ENCODE measurements at regions not wholly inside any gene's neighbourhood (a gene's known extent, or its start where the extent isn't known, plus 50 kb on each side); places are given as distances from the start of the nearest gene placed in this dataset.
"Not testable (repeated sequence)": the region's sequence is repeated elsewhere in the genome, so short reads cannot be mapped to it uniquely, and the experiment has no call there.

DNA sequence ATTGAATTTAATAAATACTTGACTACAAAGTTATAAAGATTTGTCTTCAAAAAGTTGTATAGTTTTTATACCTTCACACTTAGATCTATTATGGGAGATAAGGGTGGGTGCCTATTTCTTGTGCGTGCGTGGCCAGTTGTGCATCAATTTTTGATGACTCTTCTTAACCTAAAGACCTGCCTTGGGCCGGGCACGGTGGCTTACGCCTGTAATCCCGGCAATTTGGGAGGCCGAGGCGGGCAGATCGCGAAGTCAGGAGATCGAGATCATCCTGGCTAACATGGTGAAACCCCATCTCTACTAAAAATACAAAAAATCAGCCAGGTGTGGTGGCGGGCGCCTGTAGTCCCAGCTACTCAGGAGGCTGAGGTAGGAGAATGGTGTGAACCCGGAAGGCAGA is 830.1 kb downstream of the BRD1 start:
- H3K9me3 ChIP-seq (ENCODE audit: control insufficient read depth in 2 of 2, low read length in 2 of 2); H3K9ac ChIP-seq (ENCODE audit: low read depth in 1 of 2, low read length in 2 of 2); H3K27me3 ChIP-seq (ENCODE audit: control insufficient read depth in 2 of 2, insufficient read depth in 2 of 2, low read length in 2 of 2); H3K36me3 ChIP-seq (ENCODE audit: control insufficient read depth in 2 of 2, insufficient read depth in 2 of 2, low read length in 2 of 2); H3K27ac ChIP-seq (ENCODE audit: low read depth in 2 of 2, low read length in 2 of 2); H3K4me1 ChIP-seq (ENCODE audit: control insufficient read depth in 2 of 2, insufficient read depth in 2 of 2, low read length in 2 of 2); H3K4me3 ChIP-seq (ENCODE audit: low read length in 2 of 2): not testable (repeated sequence)

DNA sequence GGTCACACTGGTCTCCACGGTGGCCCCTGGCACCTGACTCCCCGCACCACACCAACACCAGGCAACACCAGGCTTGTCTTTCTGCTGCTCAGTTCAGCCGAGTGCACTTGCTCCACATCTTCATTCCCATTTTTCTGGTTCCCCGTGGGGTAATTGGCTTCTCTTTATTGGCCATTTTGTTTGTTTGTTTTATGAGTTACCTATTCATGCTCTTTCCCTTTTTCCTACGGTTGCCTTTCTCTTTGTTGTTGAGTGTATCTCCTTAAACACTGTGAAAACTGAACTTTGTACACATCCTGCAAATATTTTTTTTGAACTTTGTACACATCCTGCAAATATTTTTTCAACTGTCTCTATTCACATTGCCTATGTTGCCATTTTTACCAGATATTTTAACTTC is 834.0 kb downstream of the BRD1 start:
- Histone ChIP-seq H3K36me3 (ENCODE audit: control insufficient read depth in 2 of 2, insufficient read depth in 2 of 2, low read length in 2 of 2) (no peaks in the 10 kb centered on the region), H3K9ac (ENCODE audit: low read depth in 1 of 2, low read length in 2 of 2) (no peak overlapping the region), H3K9me3 (ENCODE audit: control insufficient read depth in 2 of 2, low read length in 2 of 2) (no peaks in the 10 kb centered on the region), H3K27me3 (ENCODE audit: control insufficient read depth in 2 of 2, insufficient read depth in 2 of 2, low read length in 2 of 2) (no peaks in the 10 kb centered on the region), H3K27ac (ENCODE audit: low read depth in 2 of 2, low read length in 2 of 2) (no peak overlapping the region), H3K4me1 (ENCODE audit: control insufficient read depth in 2 of 2, insufficient read depth in 2 of 2, low read length in 2 of 2) (no peaks in the 10 kb centered on the region), H3K4me3 (ENCODE audit: low read length in 2 of 2) (no peak overlapping the region)

DNA sequence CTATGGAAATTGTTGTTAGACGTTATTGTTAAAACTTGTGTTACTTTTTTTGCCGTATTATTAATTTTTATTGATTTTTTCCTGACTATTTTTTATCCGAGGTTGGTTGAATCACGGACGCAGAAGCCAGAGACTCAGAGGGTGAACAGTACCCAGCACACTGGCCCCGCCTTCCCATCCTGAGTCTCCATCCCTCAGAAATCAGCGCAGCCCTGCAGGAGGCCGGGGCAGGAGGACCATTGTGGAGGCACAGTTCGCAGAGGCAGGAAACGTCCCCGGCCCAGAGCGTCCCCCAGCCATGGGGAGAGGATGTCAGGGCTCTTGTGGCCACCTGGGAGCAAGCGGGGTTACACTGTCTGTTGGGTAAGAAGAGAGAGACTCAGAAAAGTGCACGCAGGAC is 843.0 kb downstream of the BRD1 start:
- Histone ChIP-seq H3K4me3 (ENCODE audit: low read length in 2 of 2) (no peak overlapping the region), H3K9me3 (ENCODE audit: control insufficient read depth in 2 of 2, low read length in 2 of 2) (no peaks in the 10 kb centered on the region), H3K27ac (ENCODE audit: low read depth in 2 of 2, low read length in 2 of 2) (no peak overlapping the region), H3K9ac (ENCODE audit: low read depth in 1 of 2, low read length in 2 of 2) (no peak overlapping the region), H3K36me3 (ENCODE audit: control insufficient read depth in 2 of 2, insufficient read depth in 2 of 2, low read length in 2 of 2) (no peaks in the 10 kb centered on the region), H3K27me3 (ENCODE audit: control insufficient read depth in 2 of 2, insufficient read depth in 2 of 2, low read length in 2 of 2) (no peaks in the 10 kb centered on the region), H3K4me1 (ENCODE audit: control insufficient read depth in 2 of 2, insufficient read depth in 2 of 2, low read length in 2 of 2) (no peaks in the 10 kb centered on the region)

DNA sequence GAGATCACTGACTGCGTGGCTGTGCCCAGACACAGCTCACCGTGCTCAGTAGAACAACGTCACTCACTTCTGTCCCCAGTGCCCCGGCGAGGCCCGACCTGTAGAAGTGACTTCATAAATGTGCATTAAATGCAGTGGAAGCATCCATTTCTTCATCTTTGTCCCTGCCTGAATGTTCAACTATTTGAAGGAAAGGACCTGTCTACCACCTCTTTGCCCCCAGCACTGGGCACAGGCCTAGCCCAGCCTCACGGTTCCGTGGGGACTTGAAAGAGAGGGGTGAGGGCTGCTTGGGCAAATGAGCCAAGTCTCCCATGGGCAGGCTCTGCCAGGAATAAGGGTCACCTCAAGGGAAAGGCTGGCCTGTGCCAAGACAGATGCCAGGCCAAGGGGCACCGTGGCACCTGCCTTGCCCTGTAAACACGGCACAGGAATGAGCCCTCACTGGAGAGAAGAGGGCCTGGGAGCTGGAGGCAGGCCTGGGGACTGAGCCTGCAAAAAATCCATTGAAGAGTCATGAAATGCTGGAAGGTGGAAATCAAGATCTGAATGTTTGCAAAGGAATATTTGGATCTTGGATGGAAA is 845.3 kb downstream of the BRD1 start:
- Histone ChIP-seq H3K9ac (ENCODE audit: low read depth in 1 of 2, low read length in 2 of 2) (no peak overlapping the region), H3K27me3 (ENCODE audit: control insufficient read depth in 2 of 2, insufficient read depth in 2 of 2, low read length in 2 of 2) (no peaks in the 10 kb centered on the region), H3K36me3 (ENCODE audit: control insufficient read depth in 2 of 2, insufficient read depth in 2 of 2, low read length in 2 of 2) (no peaks in the 10 kb centered on the region), H3K9me3 (ENCODE audit: control insufficient read depth in 2 of 2, low read length in 2 of 2) (no peaks in the 10 kb centered on the region), H3K4me3 (ENCODE audit: low read length in 2 of 2) (no peak overlapping the region), H3K27ac (ENCODE audit: low read depth in 2 of 2, low read length in 2 of 2) (no peak overlapping the region), H3K4me1 (ENCODE audit: control insufficient read depth in 2 of 2, insufficient read depth in 2 of 2, low read length in 2 of 2) (no peaks in the 10 kb centered on the region)

DNA sequence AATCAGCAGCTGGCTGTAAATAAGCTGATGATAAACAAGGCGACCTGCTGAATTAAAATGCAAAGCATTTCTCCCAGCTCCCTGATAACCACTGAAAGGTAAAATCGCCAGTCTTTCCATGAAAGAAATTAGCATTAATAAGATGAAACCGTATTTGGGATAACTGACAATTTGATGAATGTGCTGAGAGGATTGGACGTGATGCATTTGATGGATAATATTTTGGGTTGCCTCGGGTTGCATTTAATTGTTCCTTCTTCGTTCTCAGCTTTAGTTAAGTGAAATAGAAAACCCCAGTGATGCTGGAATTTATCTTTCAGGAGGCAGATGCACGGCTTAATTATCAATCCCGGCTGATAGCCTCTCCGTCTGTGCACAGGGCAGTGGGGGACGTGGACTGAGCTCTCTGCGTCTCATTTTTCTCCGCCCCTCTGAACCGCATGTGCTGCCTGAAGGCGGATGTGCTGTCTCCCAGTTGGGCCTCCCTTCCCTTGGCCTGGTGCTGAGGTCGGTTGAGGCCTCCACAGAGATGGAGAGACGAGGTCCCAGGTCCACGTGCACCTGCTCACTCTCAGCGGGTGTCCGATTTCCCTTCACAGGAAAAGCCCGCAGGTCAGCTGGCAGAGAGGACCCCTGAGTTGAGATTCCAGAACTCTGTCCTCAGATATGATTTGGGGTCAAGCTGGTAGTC is 846.2 kb downstream of the BRD1 start:
- Histone ChIP-seq H3K27me3 (ENCODE audit: control insufficient read depth in 2 of 2, insufficient read depth in 2 of 2, low read length in 2 of 2) (no peaks in the 10 kb centered on the region), H3K27ac (ENCODE audit: low read depth in 2 of 2, low read length in 2 of 2) (no peak overlapping the region), H3K4me3 (ENCODE audit: low read length in 2 of 2) (no peak overlapping the region), H3K9me3 (ENCODE audit: control insufficient read depth in 2 of 2, low read length in 2 of 2) (no peaks in the 10 kb centered on the region), H3K9ac (ENCODE audit: low read depth in 1 of 2, low read length in 2 of 2) (no peak overlapping the region), H3K36me3 (ENCODE audit: control insufficient read depth in 2 of 2, insufficient read depth in 2 of 2, low read length in 2 of 2) (no peaks in the 10 kb centered on the region), H3K4me1 (ENCODE audit: control insufficient read depth in 2 of 2, insufficient read depth in 2 of 2, low read length in 2 of 2) (no peaks in the 10 kb centered on the region)

DNA sequence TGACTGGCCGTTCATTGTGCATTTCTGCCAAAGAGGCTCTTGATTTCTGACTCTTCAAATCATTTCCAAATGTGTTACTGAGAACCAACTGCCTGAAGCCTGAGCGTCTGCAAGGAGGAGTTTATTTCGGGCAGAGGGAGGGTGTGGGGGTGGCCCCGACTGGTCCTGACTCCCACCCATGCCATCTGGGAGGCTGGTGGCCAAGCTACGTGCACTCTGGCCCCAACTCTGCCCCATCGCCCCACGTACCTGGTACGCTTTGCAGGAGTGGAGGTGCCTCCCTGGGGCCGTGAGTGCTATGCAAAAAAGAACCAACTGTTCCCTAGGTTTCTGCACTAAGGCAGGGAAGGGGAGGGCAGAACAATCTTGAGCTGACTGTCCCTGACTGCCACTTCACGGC is 846.8 kb downstream of the BRD1 start:
- H3K27ac ChIP-seq (ENCODE audit: low read depth in 2 of 2, low read length in 2 of 2), result no peak overlapping the region
- H3K4me3 ChIP-seq (ENCODE audit: low read length in 2 of 2), result no peak overlapping the region
- H3K9me3 ChIP-seq (ENCODE audit: control insufficient read depth in 2 of 2, low read length in 2 of 2), result no peaks in the 10 kb centered on the region
- H3K9ac ChIP-seq (ENCODE audit: low read depth in 1 of 2, low read length in 2 of 2), result no peak overlapping the region
- no peaks in the 10 kb centered on the region for H3K36me3 ChIP-seq (ENCODE audit: control insufficient read depth in 2 of 2, insufficient read depth in 2 of 2, low read length in 2 of 2)
- no peaks in the 10 kb centered on the region for H3K27me3 ChIP-seq (ENCODE audit: control insufficient read depth in 2 of 2, insufficient read depth in 2 of 2, low read length in 2 of 2)
- H3K4me1 ChIP-seq (ENCODE audit: control insufficient read depth in 2 of 2, insufficient read depth in 2 of 2, low read length in 2 of 2), result no peaks in the 10 kb centered on the region

DNA sequence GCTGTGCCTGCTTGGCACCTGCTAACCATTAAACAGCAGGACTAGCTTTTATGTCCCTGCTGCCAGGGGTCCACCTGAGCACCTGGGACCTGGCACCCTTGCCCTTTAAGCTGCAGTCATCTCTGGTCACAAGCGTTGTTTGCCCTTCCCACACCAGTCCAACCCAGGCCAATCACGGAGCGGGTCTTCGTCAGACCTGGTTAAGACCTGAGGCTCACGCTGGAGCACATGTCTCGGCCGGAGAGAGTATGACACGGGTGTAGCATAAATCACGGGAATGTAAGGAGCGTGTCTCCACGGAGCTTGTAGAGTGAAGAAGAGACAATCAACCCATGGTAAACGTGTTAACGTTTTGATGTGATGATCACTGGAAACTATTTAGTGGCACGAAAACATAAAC is 847.3 kb downstream of the BRD1 start:
- H3K27ac ChIP-seq (ENCODE audit: low read depth in 2 of 2, low read length in 2 of 2), result no peak overlapping the region
- H3K4me1 ChIP-seq (ENCODE audit: control insufficient read depth in 2 of 2, insufficient read depth in 2 of 2, low read length in 2 of 2), result no peaks in the 10 kb centered on the region
- no peaks in the 10 kb centered on the region for H3K9me3 ChIP-seq (ENCODE audit: control insufficient read depth in 2 of 2, low read length in 2 of 2)
- H3K9ac ChIP-seq (ENCODE audit: low read depth in 1 of 2, low read length in 2 of 2), result no peak overlapping the region
- H3K36me3 ChIP-seq (ENCODE audit: control insufficient read depth in 2 of 2, insufficient read depth in 2 of 2, low read length in 2 of 2), result no peaks in the 10 kb centered on the region
- no peak overlapping the region for H3K4me3 ChIP-seq (ENCODE audit: low read length in 2 of 2)
- no peaks in the 10 kb centered on the region for H3K27me3 ChIP-seq (ENCODE audit: control insufficient read depth in 2 of 2, insufficient read depth in 2 of 2, low read length in 2 of 2)

DNA sequence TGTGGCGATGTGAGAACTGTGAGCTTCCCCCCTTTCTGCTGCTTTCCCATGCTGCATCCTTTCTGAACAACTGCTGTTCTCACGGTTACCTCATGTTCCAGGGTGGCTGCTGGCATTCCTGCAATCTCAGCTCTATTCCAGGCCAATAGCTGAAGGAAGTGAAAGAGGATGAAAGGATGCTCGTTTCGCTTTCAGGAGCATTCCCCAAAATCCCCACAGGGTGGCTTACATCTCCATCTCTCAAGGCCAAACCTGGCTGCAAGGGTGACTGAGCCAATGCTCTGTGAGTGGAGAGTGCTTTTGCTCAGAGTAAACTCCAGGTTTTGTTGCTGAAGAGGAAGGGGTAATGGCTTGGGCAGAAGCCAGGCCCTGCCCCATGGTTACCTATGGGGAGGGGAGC is 848.2 kb downstream of the BRD1 start:
- H3K27me3 ChIP-seq (ENCODE audit: control insufficient read depth in 2 of 2, insufficient read depth in 2 of 2, low read length in 2 of 2), result no peaks in the 10 kb centered on the region
- no peak overlapping the region for H3K27ac ChIP-seq (ENCODE audit: low read depth in 2 of 2, low read length in 2 of 2)
- H3K9ac ChIP-seq (ENCODE audit: low read depth in 1 of 2, low read length in 2 of 2), result no peak overlapping the region
- no peak overlapping the region for H3K4me3 ChIP-seq (ENCODE audit: low read length in 2 of 2)
- no peaks in the 10 kb centered on the region for H3K4me1 ChIP-seq (ENCODE audit: control insufficient read depth in 2 of 2, insufficient read depth in 2 of 2, low read length in 2 of 2)
- H3K36me3 ChIP-seq (ENCODE audit: control insufficient read depth in 2 of 2, insufficient read depth in 2 of 2, low read length in 2 of 2), result no peaks in the 10 kb centered on the region
- no peaks in the 10 kb centered on the region for H3K9me3 ChIP-seq (ENCODE audit: control insufficient read depth in 2 of 2, low read length in 2 of 2)

DNA sequence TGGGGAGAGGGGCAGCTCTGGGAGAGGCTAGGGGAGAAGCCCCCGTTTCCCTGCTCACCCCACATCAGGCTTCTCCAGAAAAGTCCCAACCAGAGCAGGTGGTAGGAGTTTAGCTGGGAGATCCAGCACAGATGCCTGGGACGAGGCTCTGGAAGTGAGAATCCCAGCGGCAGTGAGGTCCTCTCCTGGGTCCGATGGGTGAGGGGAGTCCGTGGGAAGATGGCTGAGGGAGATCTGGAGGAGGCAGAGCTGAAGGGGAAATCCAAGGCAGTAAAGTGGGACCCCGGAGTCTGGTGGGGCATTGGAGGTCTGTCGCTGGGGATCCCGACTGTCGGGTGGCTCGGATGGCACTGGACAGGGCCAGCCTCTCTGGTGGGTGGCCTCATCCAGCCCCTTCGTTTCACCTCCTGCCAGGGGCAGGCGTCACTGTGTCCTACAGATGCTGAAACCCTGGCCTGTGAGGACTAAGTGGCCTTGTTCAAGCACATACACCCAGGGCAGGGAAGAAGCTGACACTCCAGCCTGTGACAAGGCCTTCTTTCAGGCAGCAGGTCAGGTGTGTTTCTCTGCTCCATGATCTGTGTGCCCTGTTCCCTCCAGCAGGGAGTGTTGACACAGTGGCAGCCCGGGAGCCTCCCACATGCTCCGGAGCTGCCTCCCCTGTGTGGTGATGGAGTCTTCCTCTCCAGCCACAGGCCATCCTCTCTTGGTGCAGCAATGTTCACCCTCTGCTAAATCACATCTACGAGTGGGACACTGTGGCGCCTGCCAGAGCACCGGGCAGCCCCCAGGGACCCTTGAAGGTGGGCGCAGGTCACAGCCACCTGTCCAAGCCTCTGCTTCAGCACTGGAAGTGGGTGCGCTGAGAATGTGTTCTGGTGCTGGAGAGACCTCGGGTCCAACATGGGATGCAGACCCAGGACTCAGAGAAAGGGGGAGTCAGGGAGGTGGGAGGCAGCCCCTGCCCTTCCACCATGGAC is 850.8 kb downstream of the BRD1 start:
- no peaks in the 10 kb centered on the region for H3K27me3 ChIP-seq (ENCODE audit: control insufficient read depth in 2 of 2, insufficient read depth in 2 of 2, low read length in 2 of 2)
- no peaks in the 10 kb centered on the region for H3K36me3 ChIP-seq (ENCODE audit: control insufficient read depth in 2 of 2, insufficient read depth in 2 of 2, low read length in 2 of 2)
- no peaks in the 10 kb centered on the region for H3K9me3 ChIP-seq (ENCODE audit: control insufficient read depth in 2 of 2, low read length in 2 of 2)
- H3K4me1 ChIP-seq (ENCODE audit: control insufficient read depth in 2 of 2, insufficient read depth in 2 of 2, low read length in 2 of 2), result no peaks in the 10 kb centered on the region
- H3K9ac ChIP-seq (ENCODE audit: low read depth in 1 of 2, low read length in 2 of 2), result no peak overlapping the region
- H3K4me3 ChIP-seq (ENCODE audit: low read length in 2 of 2), result no peak overlapping the region
- H3K27ac ChIP-seq (ENCODE audit: low read depth in 2 of 2, low read length in 2 of 2), result no peak overlapping the region

DNA sequence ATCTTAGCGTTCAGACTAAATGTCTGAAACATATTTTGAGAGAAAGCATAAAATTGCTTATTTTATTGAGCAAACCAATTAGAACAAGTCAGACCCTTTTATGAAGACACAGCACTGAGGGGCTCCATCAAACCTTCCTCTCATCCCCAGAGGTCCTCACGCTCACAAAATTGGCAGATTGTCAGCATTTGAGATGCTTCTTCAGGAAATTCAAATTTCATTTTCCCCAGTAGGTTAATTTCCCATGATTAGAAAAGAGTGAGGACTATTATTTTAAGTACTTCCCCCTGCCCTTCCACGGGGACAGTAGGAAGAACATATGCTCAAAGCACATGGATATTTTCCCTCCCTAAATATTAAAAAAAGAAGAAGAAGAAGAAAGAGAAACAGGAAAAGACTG is 851.8 kb downstream of the BRD1 start:
- H3K4me1 ChIP-seq (ENCODE audit: control insufficient read depth in 2 of 2, insufficient read depth in 2 of 2, low read length in 2 of 2), result no peaks in the 10 kb centered on the region
- no peaks in the 10 kb centered on the region for H3K9me3 ChIP-seq (ENCODE audit: control insufficient read depth in 2 of 2, low read length in 2 of 2)
- H3K9ac ChIP-seq (ENCODE audit: low read depth in 1 of 2, low read length in 2 of 2), result no peak overlapping the region
- no peaks in the 10 kb centered on the region for H3K27me3 ChIP-seq (ENCODE audit: control insufficient read depth in 2 of 2, insufficient read depth in 2 of 2, low read length in 2 of 2)
- H3K36me3 ChIP-seq (ENCODE audit: control insufficient read depth in 2 of 2, insufficient read depth in 2 of 2, low read length in 2 of 2), result no peaks in the 10 kb centered on the region
- no peak overlapping the region for H3K4me3 ChIP-seq (ENCODE audit: low read length in 2 of 2)
- no peak overlapping the region for H3K27ac ChIP-seq (ENCODE audit: low read depth in 2 of 2, low read length in 2 of 2)
